ENCODE measurements at regions not wholly inside any gene's neighbourhood (a gene's known extent, or its start where the extent isn't known, plus 50 kb on each side); places are given as distances from the start of the nearest gene placed in this dataset.
"Not testable (repeated sequence)": the region's sequence is repeated elsewhere in the genome, so short reads cannot be mapped to it uniquely, and the experiment has no call there.

DNA sequence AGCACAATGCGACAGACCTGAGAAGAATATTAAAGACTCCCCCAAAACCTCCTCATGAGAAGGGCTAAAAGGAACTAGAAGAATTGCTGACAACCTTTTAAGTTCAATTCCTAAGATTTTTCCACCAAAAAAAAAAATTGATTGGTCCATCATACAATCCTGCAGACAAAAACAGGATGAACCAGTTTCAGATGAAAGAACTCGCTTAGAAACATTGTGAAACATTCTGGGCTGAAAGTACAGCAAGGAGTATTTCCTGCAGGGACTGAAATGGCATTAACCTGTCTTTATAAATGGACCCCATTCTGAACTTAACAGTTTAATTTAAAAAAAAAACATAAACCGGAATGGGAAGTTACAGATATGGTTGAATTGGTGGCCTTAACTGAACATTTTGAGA is 96.0 kb upstream of the FAM174B start:
- DNase-seq (ENCODE audit: insufficient read length, low spot score) = no peak
- no peak for FAIRE-seq

DNA sequence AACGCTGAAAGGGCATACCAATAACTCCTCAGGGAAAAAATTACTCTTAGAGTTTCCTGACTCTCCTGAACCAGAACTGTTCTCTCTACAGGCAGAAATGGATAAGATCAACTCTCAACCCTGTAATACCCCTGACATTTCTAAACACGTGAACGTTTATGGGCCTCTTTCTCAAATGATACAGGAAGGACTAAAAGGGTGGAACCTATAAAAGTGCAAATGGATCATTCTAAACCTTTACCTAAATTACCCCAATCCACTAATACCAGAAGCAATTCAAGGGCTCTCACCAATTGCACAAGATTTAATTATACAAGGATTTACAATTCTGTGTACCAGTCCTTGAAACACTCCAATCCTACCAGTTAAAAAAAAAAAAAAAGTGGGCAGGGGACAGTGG is 98.0 kb upstream of the FAM174B start:
- FAIRE-seq = no peak
- DNase-seq (ENCODE audit: insufficient read length, low spot score) = no peak

DNA sequence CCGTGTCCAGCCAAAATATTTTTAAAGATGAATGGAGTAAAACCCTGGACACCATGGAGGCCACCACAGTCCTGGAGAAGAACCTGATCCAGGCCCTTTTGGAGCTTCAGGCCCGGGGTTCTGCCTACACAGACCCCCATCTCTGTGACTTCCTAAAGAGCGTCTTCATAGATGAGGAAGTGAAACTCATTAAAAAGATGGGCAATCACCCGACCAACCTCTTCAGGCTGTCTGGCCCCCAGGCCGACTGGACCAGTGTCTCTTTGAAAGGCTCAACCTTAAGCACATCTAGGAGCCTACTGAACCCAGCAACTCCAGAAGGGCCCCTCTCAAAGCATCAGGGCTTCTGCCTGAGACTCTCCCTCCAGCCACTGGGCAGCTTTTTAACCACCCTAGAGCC is 107.9 kb upstream of the FAM174B start:
- FAIRE-seq = no peak
- DNase-seq (ENCODE audit: insufficient read length, low spot score) = peak; percentile 13

DNA sequence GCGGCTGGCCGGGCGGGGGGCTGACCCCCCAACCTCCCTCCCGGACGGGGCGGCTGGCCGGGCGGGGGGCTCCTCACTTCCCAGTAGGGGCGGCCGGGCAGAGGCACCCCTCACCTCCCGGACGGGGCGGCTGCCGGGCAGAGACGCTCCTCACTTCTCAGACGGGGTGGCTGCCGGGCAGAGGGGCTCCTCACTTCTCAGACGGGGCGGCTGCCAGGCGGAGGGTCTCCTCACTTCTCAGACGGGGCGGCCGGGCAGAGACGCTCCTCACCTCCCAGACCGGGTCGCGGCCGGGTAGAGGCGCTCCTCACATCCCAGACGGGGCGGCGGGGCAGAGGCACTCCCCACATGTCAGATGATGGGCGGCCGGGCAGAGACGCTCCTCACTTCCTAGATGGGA is 112.6 kb upstream of the FAM174B start:
- not testable (repeated sequence) for DNase-seq (ENCODE audit: insufficient read length, low spot score); FAIRE-seq

- FAIRE-seq = no peak
Observed at GRCh38 chr15:92770641-92771040, 115.1 kb upstream of the FAM174B start.

GRCh38 chr15:92772061-92772460 is 116.5 kb upstream of the FAM174B start:
- DNase-seq (ENCODE audit: insufficient read length, low spot score) (no peak), FAIRE-seq (no peak)

More at GRCh38 chr15:92770641-92771040, 115.1 kb upstream of the FAM174B start:
- no peak for DNase-seq (ENCODE audit: insufficient read length, low spot score)

- no peak for FAIRE-seq
Observed at GRCh38 chr15:92772626-92773244, 117.2 kb upstream of the FAM174B start.

DNA sequence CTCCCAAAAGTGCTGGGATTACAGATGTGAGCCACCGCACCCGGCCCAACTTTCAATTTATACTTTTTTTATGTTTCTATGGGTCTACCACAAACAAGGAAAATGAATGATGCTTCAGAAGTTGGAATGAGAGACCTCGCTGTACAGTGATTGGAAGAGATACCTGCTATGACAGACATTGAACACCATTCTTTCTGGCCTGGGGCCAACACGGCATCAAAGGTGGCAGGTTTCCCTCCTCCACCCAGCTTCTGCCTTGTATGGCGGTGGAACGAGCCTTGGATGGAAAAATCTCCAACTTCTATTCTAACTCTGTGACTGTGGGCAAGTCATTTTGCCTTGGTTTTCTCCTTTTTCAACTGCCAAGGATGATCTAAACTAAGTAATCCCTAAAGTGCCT is 117.8 kb upstream of the FAM174B start:
- no peak for DNase-seq (ENCODE audit: insufficient read length, low spot score)
- no peak for FAIRE-seq

More at GRCh38 chr15:92772626-92773244, 117.2 kb upstream of the FAM174B start:
- no peak for DNase-seq (ENCODE audit: insufficient read length, low spot score)

GRCh38 chr15:92779874-92780273 is 120.2 kb upstream of the CHD2 start:
- DNase-seq (ENCODE audit: insufficient read length, low spot score) = no peak
- no peak for FAIRE-seq

- FAIRE-seq = no peak
Observed at GRCh38 chr15:92780843-92781242, 119.3 kb upstream of the CHD2 start.

DNA sequence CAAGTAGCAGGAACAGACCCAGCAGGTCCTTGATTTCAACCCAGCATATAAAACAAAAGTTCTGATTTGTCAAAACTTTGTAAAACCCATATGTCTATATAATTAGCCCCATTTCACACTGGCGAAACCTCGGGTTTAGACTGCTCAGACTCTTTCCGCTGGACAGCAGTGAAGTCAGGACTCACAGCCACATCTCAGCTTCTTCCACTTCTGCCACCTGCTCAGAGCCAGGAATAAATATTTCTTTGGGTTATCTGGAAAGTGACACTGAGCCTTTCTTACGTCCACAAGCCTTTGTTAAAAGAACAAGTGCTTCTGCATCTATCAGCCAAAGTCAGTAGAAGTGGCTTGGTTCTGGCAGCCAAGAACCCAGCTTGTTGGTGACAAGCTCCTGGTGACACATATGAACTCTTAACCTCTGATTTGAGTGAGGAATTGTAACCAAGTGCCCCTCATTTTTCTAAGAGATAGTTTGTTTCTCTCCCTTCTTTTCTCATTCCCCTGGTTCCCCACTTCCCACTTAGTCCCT is 118.1 kb upstream of the CHD2 start:
- FAIRE-seq = no peak
- DNase-seq (ENCODE audit: insufficient read length, low spot score) = no peak

More at GRCh38 chr15:92780843-92781242, 119.3 kb upstream of the CHD2 start:
- DNase-seq (ENCODE audit: insufficient read length, low spot score) = no peak

DNA sequence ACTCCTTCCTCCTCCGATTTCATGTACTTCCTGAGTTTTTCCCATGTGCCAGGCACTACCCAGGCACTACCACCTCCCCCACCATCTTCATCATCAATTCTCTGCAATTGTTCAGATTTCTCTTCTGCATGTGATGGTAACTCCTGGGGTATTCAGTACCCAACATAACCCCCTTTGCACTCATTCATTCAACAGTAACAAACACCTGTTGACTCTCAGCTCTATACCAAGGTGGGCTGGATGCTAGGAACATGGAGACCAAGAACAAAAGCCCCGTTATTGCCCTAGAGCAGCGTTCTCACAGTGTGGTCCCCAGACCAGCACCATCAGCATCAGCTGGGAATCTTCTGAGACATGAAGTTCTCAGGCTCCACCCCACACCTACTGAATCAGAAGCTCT is 113.0 kb upstream of the CHD2 start:
- no peak for FAIRE-seq
- DNase-seq (ENCODE audit: insufficient read length, low spot score) = no peak

GRCh38 chr15:92788196-92788595 is 111.9 kb upstream of the CHD2 start:
- FAIRE-seq = no peak

DNA sequence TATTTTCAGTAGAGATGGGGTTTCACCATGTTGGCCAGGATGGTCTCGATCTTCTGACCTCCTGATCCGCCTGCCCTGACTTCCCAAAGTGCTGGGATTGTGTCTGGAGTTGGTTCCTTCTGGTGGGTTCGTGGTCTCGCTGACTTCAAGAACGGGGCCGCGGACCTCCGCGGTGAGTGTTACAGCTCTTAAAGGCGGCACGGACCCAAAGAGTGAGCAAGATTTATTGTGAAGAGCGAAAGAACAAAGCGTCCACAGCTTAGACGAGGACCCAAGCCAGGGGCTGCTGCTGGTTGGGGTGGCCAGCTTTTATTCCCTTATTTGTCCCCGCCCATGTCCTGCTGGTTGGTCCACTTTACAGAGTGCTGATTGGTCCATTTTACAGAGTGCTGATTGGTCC is 111.3 kb upstream of the CHD2 start:
- not testable (repeated sequence) for DNase-seq (ENCODE audit: insufficient read length, low spot score); FAIRE-seq

More at GRCh38 chr15:92788196-92788595, 111.9 kb upstream of the CHD2 start:
- DNase-seq (ENCODE audit: insufficient read length, low spot score) = no peak

GRCh38 chr15:92796161-92796611 is 103.9 kb upstream of the CHD2 start:
- FAIRE-seq = no peak

DNA sequence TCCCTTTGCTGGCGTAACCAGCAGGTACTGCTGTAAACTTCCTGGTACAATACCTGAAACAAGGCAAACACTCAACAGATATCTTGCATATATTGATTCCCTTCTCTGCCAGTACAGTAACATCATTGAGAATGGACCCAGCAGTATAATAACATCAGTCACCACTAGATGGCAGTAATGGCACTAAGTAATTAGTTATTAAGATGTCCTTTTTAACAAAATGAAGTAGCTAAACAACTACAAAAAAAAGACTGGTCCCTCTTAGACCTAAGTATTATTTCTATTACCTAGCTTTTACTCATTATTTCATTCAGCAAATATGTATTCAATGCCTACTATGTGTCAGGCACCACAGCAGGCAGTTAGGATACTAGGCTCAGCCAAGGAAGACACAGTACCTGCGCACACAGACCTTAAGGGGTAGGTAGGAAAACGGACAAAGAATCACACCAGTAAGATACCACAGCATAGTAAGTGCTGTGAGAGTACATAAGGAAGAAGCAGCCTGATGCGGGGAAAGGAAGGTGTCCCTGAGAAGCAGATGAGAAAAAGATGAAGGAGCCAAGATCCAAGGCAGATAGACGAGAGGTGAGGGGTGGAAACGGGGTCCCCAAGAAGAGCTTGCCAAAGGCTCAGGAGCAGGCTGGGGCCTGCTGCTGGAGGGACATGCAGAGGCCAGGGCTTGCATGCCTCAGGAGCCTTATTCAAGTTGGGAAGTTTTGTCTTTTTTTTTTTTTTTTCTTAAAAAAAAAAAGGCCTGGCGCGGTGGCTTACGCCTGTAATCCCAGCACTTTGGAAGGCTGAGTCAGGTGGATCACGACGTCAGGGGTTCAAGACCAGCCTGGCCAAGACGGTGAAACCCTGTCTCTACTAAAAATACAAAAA is 102.7 kb upstream of the CHD2 start:
- FAIRE-seq = peak; percentile 61
- no peak for DNase-seq (ENCODE audit: insufficient read length, low spot score)

More at GRCh38 chr15:92796161-92796611, 103.9 kb upstream of the CHD2 start:
- DNase-seq (ENCODE audit: insufficient read length, low spot score) = no peak

GRCh38 chr15:92800013-92800412 is 100.1 kb upstream of the CHD2 start:
- no peak for FAIRE-seq
- no peak for DNase-seq (ENCODE audit: insufficient read length, low spot score)

- not testable (repeated sequence) for DNase-seq (ENCODE audit: insufficient read length, low spot score); FAIRE-seq
Observed at GRCh38 chr15:92800416-92801055, 99.6 kb upstream of the CHD2 start.

- not testable (repeated sequence) for FAIRE-seq; DNase-seq (ENCODE audit: insufficient read length, low spot score)
Observed at GRCh38 chr15:92801056-92801773, 98.9 kb upstream of the CHD2 start.

GRCh38 chr15:92801774-92802464 is 98.2 kb upstream of the CHD2 start:
- no peak for DNase-seq (ENCODE audit: insufficient read length, low spot score)
- no peak for FAIRE-seq
